Kidney tubule cell (primary cell): ENCODE measurements at regions not wholly inside any gene's neighbourhood (a gene's known extent, or its start where the extent isn't known, plus 50 kb on each side); places are given as distances from the start of the nearest gene placed in this dataset.
"Not testable (repeated sequence)": the region's sequence is repeated elsewhere in the genome, so short reads cannot be mapped to it uniquely, and the experiment has no call there.

Experiments used
- DNase-seq: peaks from one replicate; pipeline ENCODE4 v3.0.0-alpha.2; 2018; ENCODE audit warnings: low spot score

DNA sequence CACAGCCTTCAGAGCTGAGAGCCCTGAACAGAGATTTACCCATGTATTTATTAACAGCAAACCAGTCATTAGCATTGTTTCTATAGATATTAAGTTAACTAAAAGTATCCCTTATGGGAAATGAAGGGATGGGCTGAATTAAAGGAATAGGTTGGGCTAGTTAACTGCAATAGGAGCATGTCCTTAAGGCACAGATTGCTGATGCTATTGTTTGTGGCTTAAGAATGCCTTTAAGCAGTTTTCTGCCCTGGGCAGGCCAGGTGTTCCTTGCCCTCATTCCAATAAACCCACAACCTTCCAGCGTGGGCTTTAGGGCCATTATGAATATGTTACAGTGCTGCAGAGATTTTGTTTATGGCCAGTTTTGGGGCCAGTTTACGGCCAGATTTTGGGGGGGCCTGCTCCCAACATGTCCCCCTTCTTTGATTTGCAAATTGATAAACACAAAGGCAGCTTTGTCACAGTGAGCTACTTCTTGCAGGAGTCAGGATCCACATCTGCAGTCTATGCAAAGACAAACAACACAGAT is 61.2 kb upstream of the FMNL2 start:
- not testable (repeated sequence) for DNase-seq

DNA sequence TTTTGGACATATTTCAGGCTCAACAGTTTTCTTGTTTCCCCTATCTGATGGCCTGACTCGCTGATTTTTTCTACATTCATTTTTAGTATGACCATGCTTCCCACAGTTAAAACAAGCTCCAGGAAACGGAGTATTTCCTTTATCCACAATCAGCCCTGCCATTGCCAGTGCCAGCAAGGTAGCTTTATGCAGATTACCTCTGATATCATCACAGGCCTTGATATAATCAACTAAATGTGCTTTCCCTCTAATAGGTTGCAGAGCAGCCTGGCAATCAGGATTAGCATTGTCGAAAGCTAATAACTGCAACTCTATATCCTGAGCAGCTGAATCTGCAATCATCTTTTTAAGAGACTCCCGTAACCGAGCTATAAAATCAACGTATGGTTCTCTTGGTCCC is 57.1 kb upstream of the FMNL2 start:
- DNase-seq, result not testable (repeated sequence)

DNA sequence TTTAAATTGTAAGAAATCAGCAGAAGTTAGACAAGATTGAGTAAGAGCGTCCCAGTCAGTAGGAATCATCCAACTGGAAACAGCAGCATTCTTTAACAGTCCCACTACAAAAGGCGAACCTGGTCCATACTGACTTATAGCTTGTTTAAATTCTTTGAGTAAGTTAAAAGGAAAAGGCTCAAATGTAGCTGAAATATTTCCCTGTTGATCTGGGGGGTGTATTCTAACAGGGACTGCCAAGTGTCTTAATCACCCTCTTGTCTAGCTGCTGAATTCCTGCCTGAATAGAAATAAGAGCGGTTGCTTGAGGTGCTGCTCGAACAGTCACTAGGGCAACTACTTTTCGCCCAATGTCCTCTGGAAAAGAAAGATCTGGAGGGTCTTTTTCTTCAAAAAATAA is 56.4 kb upstream of the FMNL2 start:
- DNase-seq, result peak; percentile 54

DNA sequence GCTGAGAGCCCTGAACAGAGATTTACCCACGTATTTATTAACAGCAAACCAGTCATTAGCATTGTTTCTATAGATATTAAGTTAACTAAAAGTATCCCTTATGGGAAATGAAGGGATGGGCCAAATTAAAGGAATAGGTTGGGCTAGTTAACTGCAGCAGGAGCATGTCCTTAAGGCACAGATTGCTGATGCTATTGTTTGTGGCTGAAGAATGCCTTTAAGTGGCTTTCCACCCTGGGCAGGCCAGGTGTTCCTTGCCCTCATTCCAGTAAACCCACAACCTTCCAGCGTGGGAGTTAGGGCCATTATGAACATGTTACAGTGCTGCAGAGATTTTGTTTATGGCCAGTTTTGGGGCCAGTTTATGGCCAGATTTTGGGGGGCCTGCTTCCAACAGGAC is 55.6 kb upstream of the FMNL2 start:
- not testable (repeated sequence) for DNase-seq

DNA sequence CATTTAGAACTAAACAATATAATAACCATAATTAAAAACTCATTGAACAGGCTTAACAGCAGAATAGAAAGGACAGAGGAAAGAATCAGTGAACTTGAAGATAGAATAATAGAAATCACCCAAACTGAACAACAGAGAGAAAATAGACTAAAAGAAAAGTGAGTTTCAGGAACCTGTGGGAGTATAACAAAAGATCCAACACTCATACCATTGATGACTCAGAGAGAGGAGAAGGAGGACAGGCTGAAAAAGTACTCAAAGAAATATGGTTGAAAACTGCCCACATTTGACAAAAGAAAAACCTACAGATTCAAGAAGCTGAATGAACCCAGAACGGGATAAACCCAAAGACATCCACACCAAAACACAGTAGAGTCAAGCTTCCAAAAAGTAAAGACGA is 54.2 kb upstream of the FMNL2 start:
- no peak for DNase-seq

DNA sequence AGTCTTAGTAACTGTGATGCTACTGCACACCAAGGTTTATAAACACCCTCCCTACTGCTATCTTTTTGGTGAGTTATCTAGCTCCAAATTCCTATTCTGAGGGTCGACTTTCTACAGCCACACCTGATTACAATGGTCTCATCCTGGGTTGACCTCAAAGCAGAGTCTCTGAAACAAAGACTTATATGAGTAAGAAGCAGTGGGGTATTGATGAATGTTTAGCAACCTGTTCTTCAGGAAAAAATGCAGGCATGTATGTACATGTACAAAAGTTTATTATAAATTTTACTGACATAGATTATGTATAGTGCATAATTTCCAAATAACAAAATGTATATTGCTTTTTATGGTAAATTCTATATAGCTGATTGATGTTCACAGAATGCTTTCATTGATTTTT is 51.6 kb upstream of the FMNL2 start:
- no peak for DNase-seq

DNA sequence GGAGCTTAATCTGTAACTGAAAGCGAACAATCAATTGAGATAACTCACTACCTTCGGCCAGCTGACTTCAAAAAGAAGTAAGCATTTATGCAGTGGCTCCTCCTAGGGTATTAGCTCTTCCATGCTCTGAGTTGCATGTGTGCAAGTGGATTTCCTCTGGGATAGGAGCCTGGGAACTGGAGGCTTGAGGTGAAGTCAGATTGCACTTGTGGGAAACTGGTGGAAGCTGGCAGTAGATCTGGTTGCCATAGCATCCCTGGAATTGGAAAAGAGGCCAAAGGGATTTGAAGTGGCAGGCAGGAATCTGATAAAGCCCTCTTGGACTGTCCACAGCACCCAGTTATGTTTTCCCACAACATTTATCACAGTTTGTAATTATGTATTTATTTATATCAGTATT is 50.6 kb upstream of the FMNL2 start:
- no peak for DNase-seq
